Thymus (tissue), 11 donors: ENCODE measurements at regions not wholly inside any gene's neighbourhood (a gene's known extent, or its start where the extent isn't known, plus 50 kb on each side); places are given as distances from the start of the nearest gene placed in this dataset.

Experiments used
- DNase-seq, 9 donors: peaks; one replicate each; pipeline ENCODE4 v3.0.0-alpha.2; 2013; ENCODE audit warnings: low spot score in 9 of 9, low read depth in 6 of 9, missing footprints in 1 of 9
- H3K27ac ChIP-seq, 2 donors: one replicate each; pipeline ENCODE4 v1.5.1; 2013; ENCODE audit warnings: control low read depth in 1 of 2, low read depth in 1 of 2, low read length in 1 of 2, mild to moderate bottlenecking in 1 of 2, moderate library complexity in 1 of 2
- H3K27me3 ChIP-seq, 2 donors: one replicate each; pipeline ENCODE4 v1.5.1; 2013; ENCODE audit warnings: low read length in 1 of 2; ENCODE audit not compliant: control insufficient read depth in 2 of 2, insufficient read depth in 1 of 2
- H3K36me3 ChIP-seq, 2 donors: one replicate each; pipeline ENCODE4 v1.5.1; 2013; ENCODE audit warnings: low read length in 1 of 2, mild to moderate bottlenecking in 1 of 2, moderate library complexity in 1 of 2; ENCODE audit not compliant: control insufficient read depth in 2 of 2, insufficient read depth in 2 of 2
- H3K4me1 ChIP-seq, 2 donors: one replicate each; pipeline ENCODE4 v1.5.1; 2013; ENCODE audit warnings: low read length in 2 of 2; ENCODE audit not compliant: control insufficient read depth in 2 of 2, insufficient read depth in 2 of 2
- H3K4me3 ChIP-seq, 2 donors: one replicate each; pipeline ENCODE4 v1.5.1; 2013; ENCODE audit warnings: low read length in 2 of 2, control low read depth in 1 of 2, mild to moderate bottlenecking in 1 of 2
- H3K9me3 ChIP-seq, 2 donors: one replicate each; pipeline ENCODE4 v1.5.1; 2013; ENCODE audit warnings: low read length in 1 of 2, mild to moderate bottlenecking in 1 of 2; ENCODE audit not compliant: control insufficient read depth in 2 of 2, insufficient read depth in 1 of 2
- WGBS: extraction: QIAGEN DNeasy Blood & Tissue Kit; methylation state at CpG from one replicate; pipeline ENCODE4 v1.1.7; 2013; 5-methylcytosine and 5-hydroxymethylcytosine counted together
- donor health status: healthy.

DNA sequence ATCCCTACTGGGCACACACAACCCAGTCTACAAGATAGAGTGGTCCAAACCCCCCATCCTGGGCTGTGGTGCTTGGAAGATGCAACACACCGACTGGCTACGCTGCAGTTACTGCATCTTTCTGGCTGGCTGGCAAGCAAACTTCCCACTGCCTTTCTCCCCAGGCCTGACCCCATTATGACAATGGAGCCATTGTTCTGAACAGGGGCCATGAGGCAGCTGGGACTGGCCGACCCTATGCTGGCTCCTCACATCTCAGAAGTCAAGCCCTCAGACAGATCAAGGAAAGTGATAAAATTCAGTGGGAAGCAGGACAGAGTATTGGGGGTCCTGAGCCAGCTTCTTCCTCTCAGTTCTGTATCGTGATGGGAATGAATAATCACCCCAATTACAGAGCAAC is 364.1 kb upstream of the ASIC2 start:
- no peak for DNase-seq
- Histone ChIP-seq H3K27ac (no peak overlapping the region), H3K4me1 (no peaks in the 10 kb centered on the region), H3K36me3 (no peaks in the 10 kb centered on the region), H3K9me3 (peaks cover 0 to 2% of the 10 kb centered on the region in 2 donors), H3K4me3 (no peak overlapping the region), H3K27me3 (no peaks in the 10 kb centered on the region)
- 69% methylated on average over 4 of the region's 4 CpGs for WGBS

DNA sequence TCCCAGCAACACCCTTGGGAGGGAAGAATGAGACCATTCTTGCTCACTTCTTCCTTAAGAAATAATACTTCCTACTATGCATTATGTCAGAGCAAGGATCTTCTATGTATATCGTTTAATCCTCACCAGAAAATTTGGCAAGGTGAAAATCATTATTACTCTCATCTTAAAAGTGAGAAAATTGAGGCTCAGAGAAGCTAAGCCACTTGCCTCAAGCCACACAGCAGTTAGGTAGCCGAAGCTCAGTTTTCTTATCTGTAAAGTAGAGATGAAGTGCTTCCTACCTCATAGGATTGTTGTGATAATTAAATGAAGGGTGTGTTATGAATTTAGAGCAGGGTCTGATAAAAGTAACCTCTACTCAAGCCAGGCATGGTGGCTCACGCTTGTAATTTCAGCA is 368.9 kb upstream of the ASIC2 start:
- Histone ChIP-seq H3K4me3 (no peak overlapping the region), H3K27me3 (no peaks in the 10 kb centered on the region), H3K36me3 (no peaks in the 10 kb centered on the region), H3K27ac (no peak overlapping the region), H3K9me3 (peaks cover 0 to 2% of the 10 kb centered on the region in 2 donors), H3K4me1 (no peaks in the 10 kb centered on the region)
- DNase-seq = no peak
- WGBS = 54% methylated on average over 3 of the region's 3 CpGs

DNA sequence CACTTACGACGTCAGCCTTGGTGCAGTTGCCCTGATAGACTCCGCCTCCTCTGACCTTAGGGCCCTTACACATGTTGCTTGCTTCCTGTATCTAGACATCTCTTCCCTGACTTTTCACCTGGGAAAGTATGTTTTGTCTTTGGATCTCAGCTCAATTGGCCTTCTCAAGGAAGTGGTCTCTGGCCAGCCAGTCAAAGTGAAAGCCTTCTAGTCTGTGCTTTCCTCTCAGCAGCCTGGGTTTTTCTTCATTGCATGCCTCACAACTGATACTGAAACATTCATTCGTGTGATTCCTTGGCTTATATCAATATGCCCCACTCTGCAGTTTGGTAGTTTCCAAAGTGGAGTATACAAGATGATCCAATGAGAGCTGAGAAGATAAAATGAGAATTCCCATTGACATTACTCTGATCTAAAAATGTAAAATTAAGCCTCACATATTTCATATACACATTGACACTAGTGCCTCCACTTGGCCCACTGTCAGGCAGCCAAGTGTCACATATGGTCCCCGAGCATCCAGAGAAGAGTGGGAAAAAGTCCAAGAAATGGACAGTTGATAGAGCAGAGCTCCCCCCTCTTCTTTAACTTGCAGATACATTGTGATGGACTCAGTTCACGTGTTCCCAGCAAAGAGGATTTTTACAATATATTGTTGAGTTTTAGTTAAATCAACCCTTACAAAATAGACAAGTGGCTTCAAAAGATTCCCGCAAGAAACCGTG is 371.2 kb upstream of the ASIC2 start:
- DNase-seq = no peak
- Histone ChIP-seq H3K4me1 (no peaks in the 10 kb centered on the region), H3K27me3 (no peaks in the 10 kb centered on the region), H3K9me3 (peaks cover 0 to 2% of the 10 kb centered on the region in 2 donors), H3K4me3 (no peak overlapping the region), H3K27ac (no peak overlapping the region), H3K36me3 (no peaks in the 10 kb centered on the region)
- WGBS = 87% methylated on average over 8 of the region's 8 CpGs

DNA sequence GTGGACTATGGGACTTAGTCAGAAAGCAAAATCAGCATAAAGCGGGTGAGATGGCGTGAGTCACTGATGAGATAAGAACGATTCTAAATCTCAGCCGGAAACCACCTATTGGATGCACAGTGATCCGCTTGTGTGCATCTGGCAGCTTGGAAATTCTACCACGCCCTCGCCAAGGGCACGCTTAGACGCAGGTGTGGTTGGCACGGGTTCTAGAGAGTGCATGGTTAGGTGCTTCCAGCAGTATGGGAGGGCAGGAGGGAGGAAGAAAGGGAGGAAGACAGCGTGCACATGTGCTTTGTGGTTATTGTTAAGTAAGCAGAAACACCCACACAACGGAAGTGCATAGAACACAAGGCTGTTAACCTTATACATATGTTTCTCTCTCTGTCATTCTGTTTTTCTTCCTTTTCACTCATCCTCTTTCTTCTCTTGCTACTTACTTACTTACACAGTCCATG is 374.0 kb upstream of the ASIC2 start:
- Histone ChIP-seq H3K27ac (peak overlapping the region in 1 of 2 donors; percentile 54), H3K4me3 (no peak overlapping the region), H3K36me3 (no peaks in the 10 kb centered on the region), H3K27me3 (no peaks in the 10 kb centered on the region), H3K9me3 (no peaks in the 10 kb centered on the region), H3K4me1 (no peaks in the 10 kb centered on the region)
- WGBS = 59% methylated on average over 12 of the region's 12 CpGs
- DNase-seq = peak in 6 of 9 donors; percentile 3 to 34 (median 14)

DNA sequence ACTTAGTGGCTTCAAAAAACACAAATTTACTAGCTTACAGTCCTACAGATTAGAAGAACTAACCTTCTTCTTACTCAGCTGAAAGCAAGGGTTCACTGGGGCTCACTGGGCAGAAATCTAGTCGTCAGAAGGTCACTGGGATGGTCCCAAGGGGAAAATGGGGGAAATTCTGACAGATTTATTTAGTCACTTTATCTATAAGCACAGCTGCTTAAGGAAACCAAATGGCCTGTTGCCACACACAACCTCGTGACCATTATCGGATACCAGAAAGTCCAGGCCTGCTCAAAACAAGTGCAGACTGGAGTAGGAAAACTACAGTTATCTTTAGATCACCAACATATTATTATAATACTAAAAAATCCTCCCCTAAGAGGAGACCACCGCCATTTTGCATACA is 374.6 kb upstream of the ASIC2 start:
- no peak for DNase-seq
- 64% methylated on average over 4 of the region's 4 CpGs for WGBS
- H3K4me3 ChIP-seq = no peak overlapping the region
- H3K4me1 ChIP-seq = no peaks in the 10 kb centered on the region
- no peaks in the 10 kb centered on the region for H3K36me3 ChIP-seq
- H3K9me3 ChIP-seq = no peaks in the 10 kb centered on the region
- H3K27ac ChIP-seq = peak overlapping the region in 1 of 2 donors; percentile 53
- H3K27me3 ChIP-seq = no peaks in the 10 kb centered on the region

DNA sequence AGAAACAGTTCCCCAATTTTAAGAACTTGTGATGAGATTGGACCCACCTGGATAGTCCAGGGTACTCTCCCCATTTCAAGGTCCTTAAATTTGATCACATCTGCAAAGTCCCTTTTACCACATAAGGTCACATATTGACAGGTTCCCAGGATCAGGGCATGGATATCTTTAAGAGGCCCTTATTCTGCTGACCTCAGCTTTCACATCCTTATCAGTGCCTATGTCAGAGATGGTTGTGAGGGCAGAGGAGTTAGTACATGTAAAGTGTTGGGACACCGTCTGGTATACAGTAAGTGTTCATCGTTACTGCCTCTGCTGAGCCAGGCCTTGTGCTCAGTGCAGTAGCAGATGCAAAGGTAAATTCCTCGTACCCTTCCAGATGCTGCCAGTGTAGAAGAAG is 375.4 kb upstream of the ASIC2 start:
- Histone ChIP-seq H3K36me3 (no peaks in the 10 kb centered on the region), H3K27ac (no peak overlapping the region), H3K9me3 (no peaks in the 10 kb centered on the region), H3K27me3 (no peaks in the 10 kb centered on the region), H3K4me1 (no peaks in the 10 kb centered on the region), H3K4me3 (no peak overlapping the region)
- WGBS = 97% methylated on average over 3 of the region's 3 CpGs
- DNase-seq = no peak

DNA sequence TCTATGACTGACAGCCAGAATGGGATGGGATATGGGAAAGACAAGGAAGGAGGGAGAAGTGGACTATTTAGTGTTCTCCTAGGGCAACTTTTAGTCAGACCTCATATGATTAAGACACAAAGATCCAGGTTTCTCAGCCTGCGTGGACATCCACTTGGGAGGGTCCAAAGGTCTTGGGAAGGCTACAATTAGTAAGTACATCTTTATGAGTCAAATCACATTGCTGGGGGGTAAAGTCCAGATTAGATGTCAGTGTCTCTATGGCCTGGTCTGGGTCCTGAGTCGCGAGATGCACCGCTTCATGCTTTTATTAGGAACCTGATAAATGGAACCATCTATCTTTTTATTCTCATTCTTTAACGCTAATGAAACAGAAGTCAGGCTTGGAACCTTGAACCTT is 378.4 kb upstream of the ASIC2 start:
- H3K36me3 ChIP-seq = no peaks in the 10 kb centered on the region
- no peaks in the 10 kb centered on the region for H3K27me3 ChIP-seq
- 98% methylated on average over 5 of the region's 5 CpGs for WGBS

DNA sequence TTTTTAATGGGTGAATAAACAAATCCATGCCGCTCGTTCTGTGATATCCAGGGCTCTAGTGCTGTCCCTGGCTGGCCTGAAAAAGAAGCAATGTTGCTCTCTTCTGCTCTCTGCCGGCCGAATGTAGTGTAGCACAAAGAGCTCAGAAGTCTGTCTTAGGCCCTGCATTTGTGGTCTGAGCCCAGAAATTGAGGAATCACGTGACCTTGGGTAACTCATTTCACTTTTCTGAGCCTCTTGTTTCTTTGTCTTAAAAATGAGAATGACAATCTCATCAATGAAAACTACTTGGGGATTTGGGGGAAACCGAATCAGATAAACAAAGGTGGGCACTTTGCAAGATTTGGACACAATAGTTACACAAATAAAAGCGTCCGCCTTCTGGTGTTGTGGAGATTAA is 381.6 kb upstream of the ASIC2 start:
- no peak overlapping the region for H3K27ac ChIP-seq
- no peaks in the 10 kb centered on the region for H3K36me3 ChIP-seq
- DNase-seq = peak in 7 of 9 donors; percentile 16 to 44 (median 25)
- H3K4me1 ChIP-seq = no peaks in the 10 kb centered on the region
- H3K9me3 ChIP-seq = no peaks in the 10 kb centered on the region
- no peaks in the 10 kb centered on the region for H3K27me3 ChIP-seq
- 41% methylated on average over 8 of the region's 8 CpGs for WGBS
- H3K4me3 ChIP-seq = no peak overlapping the region

More for the DNA sequence above, 378.4 kb upstream of the ASIC2 start:
- Histone ChIP-seq H3K4me1 (no peaks in the 10 kb centered on the region), H3K9me3 (no peaks in the 10 kb centered on the region), H3K4me3 (no peak overlapping the region), H3K27ac (no peak overlapping the region)
- no peak for DNase-seq

DNA sequence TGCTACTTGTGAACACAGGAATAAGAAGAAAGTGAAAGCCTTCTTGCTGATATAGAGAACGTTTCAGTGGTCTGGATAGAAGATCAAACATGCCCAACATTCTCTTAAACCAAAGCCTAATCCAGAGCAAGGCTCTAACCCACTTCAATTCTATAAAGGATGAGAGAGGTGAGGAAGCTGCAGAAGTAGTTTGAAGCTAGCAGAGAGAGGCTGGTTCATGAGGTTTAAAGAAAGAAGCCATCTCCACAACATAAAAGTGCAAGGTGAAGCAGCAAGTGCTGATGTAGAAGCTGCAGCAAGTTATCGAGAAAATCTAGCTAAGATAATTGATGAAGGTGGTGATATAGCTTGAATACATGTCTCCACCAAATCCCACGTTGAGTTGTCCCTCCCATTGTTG is 383.3 kb upstream of the ASIC2 start:
- Histone ChIP-seq H3K9me3 (no peaks in the 10 kb centered on the region), H3K27me3 (no peaks in the 10 kb centered on the region), H3K36me3 (no peaks in the 10 kb centered on the region), H3K4me1 (no peaks in the 10 kb centered on the region), H3K4me3 (no peak overlapping the region), H3K27ac (no peak overlapping the region)
- WGBS = 64% methylated on average over 3 of the region's 3 CpGs
- DNase-seq = no peak
